ENCODE measurements at regions not wholly inside any gene's neighbourhood (a gene's known extent, or its start where the extent isn't known, plus 50 kb on each side); places are given as distances from the start of the nearest gene placed in this dataset.
A peak's percentile ranks its signal among the peaks of the same experiment; 100 is the strongest.

DNA sequence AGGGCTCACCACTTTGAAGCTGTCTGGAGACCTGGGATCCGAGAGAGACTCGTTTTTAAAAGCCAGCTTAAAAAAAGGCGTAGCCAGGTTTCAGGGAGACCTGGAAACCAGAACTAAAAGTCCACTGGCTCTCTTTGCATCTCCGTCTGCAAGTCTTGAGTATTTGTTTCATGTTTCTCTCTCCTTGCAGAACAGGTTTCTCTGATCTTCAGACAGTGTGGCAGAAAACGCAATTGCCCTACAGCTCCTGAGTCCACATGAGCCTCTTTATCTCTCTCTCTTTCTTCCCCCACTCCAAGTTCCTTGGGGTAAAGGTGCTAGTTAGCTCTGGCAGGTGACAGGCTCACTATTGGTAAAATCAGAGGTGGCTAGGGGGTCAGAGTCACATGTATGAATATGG is 67.0 kb upstream of the AMPD3 start:
- DNase-seq = peak; percentile 39

DNA sequence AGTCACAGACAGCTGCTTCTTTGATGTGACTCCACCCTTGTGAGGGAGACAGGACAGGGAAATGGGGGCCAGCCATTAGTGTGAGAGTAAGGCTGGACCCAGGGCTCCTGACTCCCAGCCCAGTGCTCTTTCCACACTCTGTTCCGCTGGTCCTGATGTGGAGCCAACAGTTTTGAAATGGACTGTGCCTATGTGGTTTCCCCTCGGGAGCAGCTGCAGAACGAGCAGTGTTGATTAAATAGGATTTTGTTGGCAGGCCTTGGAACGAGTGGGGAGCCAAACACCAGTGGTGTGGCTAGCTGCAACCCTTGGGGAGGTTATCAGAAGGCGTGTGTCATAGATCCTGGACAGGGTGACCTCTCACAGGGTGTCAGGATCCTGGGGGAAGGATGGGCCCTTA is 66.5 kb upstream of the AMPD3 start:
- no peak for DNase-seq

DNA sequence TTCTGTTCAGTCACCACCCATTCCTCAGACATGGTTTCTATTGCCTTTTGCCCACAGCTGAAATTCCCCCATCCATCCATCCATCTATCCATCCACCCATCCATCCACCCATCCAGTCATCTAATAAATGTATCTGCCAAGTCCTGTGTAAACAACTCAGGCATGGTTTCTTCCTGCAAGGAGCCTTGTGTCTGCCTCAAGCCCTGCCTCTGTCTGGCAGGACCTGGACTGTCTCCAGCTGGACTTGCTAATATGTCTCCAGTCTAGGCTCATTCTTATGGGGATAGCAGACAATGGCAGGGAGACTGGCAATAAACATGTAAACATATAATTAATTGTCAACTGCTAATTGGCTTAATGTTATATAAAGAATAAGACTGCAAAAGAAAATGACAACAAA is 64.7 kb upstream of the AMPD3 start:
- peak; percentile 40 for DNase-seq

DNA sequence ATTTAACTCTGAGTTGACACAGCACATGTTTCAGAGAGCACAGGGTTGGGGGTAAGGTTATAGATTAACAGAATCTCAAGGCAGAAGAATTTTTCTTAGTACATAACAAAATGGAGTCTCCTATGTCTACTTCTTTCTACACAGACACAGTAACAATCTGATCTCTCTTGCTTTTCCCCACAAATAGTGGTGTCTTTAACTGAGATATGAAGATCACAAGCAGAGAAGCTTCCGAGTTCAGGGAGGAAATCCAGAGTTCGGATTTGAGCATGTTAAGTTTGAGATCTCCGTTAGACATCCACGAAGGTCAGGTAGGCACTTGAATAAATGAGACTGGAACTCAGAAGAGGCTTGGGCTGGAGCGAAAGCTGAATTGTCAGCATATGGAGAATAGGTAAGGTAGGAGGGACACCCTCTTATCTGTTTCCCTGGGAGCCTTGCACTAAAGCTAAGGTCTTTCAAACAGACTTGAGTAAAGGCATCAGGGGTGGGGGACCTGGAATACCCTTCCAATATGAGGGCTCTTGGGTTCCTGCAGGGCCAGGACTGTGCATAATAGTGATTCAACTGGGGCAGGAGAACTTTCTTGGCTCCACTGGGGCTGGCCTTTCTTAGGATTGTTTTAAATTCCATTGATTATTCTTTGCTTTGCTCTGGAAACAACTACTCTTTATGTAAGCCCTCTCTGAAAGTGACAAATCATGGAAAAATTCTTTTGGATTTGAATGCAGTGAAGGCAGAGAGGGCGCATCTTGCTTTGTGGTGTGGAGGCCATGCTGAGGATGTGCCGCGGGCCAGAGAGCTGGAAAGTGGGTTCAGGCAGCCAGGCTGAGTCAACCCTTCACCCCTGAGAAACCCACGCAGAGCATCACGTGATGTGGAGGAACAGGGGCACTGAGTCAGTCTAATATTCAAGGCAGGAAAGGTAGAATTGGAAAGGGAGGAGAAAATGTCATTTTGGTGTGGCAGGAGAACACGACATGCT is 62.7 kb upstream of the AMPD3 start:
- DNase-seq = no peak

DNA sequence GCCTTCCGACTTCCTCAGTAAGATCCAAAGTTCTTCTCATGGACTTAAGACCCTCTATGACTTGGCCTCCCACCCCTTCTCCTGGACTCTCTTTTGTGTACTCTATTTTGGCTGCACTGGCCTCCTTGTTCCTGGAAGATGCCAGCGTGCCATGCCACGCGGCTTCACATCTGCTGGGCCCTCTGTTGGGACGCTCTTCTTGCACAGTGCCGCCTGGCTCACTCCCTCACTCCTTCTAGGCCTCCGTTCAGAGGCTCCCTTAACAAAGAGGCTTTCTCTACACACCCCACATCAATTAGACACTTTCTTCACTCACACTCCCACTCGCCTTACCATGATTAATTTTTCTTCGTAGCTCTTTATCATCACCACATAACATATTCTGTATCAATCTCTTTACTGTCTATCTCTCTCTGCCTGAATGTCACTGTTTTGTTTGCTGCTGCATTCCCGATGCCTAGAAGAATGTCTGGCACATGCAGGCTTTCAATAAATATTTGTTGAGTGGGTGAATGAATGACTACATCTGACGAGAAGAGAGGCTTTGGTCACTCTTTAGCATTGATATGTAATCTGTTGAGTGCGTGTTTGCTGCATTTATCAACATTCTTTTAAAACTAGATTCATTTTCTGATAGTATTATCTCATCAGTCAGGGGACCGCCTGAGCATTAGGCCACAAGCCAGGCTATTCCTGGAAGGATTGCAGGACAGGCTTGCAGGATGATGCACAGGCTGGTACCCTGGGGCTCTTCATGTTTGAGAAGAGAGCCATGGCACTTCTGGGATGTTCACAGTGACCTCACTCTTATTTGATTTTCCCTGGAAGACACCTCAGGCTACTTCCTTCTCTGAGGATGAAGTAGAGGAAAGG is 60.6 kb upstream of the AMPD3 start:
- no peak for DNase-seq

DNA sequence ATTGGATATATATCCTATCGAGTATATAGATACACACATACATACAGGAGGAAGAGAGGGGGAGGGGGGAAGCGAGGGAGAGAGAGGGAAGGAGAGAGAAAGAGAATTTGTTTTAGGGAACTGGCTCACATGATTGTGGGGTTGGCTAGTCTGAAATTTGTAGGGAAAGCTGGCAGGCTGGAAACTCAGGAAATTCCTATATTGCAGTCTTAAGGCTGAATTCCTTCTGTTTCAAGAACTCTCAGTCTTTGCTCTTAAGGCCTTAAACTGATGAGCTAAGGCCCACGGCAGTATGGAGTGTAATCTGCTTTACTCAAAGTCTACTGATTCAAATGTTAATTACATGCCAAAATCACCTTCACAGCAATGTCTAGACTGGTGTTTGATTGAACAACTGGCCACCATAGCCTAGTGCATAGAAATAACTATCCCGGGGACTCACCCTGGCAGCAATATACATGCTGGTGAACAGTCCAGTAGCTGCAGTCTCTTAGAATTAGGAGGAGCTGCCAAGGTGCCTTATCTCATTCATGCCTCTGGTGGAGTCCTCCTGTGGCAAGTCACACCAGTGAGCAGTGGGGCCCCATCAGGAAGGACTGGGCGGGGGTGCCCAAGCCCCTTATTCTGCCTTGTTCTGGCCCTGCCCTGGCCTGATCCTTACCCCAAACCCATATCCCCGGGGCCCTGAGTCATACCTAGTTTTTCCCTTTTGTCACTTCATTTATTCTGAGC is 59.7 kb upstream of the AMPD3 start:
- DNase-seq = no peak

DNA sequence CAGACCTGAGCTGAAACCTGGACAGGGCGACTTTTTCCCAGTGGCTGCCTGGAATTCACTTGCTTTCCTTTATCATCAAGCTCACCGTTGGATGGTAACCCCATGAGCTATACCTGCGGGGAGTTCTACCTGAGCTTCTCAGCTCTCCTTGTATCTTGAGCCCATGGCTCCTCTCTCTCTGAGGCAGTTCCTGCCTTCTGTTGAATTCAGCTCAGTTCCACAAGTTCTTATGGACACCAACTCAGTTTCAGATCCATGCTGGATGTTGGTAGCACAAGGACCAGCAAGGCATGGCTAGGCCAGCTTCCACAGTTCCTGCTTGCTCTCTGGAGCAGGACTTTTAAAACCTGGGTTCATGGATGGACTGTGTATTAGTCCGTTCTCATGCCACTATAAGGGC is 58.3 kb upstream of the AMPD3 start:
- DNase-seq = no peak

DNA sequence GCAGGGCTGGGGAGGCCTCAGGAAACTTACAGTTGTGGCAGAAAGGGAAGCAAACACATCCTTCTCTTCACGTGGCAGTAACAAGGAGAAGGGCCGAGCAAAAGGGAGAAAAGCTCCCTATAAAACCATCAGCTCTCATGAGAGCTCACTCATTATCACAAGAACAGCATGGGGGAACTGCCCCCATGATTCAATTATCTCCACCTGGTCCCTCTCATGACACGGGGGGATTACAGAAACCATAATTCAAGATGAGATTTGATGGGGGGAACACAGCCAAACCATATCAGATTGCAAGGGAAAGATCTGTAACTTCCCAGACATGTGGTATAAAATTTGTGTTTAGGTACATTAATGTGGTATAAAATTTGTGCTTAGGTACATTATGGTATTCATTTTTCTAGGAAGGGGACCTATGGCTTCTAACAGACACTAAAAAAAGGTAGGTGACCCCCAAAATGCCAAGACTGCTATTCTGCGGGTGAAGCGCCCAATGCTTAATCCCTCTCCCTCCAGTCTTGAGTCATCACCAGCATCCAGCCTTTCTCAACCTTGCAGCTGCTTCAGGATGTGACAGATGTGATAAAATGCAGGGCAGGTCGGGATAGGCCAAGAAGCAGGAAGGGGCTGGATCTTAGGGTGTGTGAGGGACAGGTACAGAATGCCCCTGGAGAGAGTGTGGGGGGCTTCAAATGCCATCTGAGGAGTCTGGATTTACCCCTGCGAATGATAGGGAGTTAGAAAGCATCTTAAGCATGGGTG is 57.7 kb upstream of the AMPD3 start:
- no peak for DNase-seq

DNA sequence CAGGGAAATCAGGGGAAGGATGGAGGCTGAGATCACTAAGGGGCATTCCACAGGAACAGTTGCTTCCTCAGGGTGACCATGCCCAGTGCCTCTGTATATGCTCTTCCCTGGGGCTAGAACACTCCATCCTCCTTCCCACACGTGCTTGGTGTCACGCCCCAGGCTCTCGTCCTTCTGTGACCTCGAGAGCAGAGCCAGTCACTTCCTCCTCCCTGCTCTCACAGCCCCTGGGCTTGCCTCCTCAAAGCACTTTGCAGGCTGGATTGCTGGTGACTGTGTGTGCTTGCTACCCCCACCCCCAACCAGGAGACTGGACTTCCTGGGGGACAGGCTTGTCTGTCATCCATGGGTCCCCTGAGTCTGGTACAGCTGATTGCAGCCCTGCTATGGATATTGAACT is 56.5 kb upstream of the AMPD3 start:
- DNase-seq = no peak

DNA sequence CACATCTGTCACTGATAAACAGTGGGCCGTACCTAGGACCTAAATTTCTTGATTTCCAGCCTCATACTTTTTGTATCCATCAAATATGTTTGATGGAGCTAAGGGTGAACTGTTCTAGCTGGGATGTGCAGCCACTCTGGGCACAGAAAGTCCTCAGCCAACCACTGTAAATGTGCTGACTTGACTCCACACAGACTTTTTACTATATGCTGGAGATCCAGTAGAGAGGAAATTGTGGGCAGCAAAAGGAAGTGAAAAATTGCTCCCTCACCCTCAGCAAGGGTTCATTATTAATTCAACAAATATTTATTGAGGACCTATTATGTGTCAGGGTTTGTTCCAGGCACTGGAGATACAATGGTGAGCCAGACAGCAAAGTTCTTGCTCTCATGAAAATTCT is 54.2 kb upstream of the AMPD3 start:
- no peak for DNase-seq

DNA sequence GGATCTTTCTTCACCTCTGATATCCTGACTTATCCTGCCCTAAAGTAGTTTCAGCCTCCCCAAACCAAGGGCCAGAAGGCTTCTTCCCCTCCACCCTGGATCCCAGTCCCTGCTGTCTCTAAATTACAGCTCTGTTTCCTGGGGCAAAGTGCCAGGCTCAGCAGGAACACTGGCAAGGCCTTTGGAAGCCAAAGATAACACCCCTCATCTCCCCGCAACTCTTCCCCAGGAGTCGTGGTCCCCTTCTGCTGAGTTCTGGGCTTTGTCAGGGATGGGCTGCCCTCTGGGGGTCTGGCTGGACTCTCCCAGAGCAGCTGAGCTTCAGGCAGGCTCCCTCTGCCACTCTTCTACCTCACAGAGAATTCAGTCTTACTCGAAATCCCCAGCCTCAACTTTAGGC is 53.8 kb upstream of the AMPD3 start:
- DNase-seq = no peak

DNA sequence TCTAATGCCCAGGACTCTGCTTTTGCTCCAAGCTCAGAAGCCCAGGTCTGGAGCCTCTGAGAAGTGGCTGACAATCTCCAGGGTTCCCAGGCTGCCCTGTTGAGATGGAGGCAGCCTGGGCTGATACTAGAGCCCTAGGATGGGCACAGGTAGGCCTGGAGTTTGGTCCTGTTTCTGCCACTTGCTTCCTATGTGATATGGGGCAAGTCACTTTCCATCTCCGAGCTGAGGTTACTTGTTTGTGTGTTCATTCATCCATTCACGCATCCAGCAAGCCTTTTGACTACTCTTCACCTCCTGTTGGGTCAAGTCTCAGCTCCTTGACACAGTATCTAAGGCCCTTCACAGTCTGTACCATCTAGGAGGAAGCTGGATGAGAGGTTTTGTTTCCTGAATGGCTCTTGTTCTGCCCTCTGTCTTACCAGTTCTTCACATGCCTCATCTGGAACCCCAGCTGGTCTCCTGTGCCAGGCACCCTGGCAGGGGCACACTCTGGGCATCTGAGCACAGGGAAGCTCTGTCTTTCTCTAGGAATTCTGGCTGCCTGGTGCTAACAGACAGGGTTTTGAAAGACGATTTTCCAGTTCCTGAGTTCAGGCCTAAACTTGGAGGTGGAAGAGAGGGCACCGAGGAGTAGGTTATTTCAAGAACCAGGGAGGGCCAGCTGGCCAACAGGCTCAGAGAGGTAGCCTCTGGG is 53.2 kb upstream of the AMPD3 start:
- no peak for DNase-seq
